ENCODE measurements at regions not wholly inside any gene's neighbourhood (a gene's known extent, or its start where the extent isn't known, plus 50 kb on each side); places are given as distances from the start of the nearest gene placed in this dataset.

- Histone ChIP-seq H3K4me1 (ENCODE audit: control insufficient read depth in 1 of 2, insufficient read depth in 2 of 2, low read length in 2 of 2) (no peaks in the 10 kb centered on the region), H2AFZ (ENCODE audit: insufficient read depth, low read depth, low read length, poor library complexity, severe bottlenecking) (no peak overlapping the region), H3K36me3 (replicated peaks in 1 of 2; ENCODE audit: control insufficient read depth in 1 of 2, insufficient read depth in 2 of 2, low read length in 2 of 2) (no peaks in the 10 kb centered on the region), H3K9ac (ENCODE audit: insufficient read depth, low read length, poor library complexity, severe bottlenecking) (no peak overlapping the region), H3K9me3 (replicated peaks in 1 of 2; ENCODE audit: control insufficient read depth in 1 of 2, insufficient read depth in 1 of 2, low read length in 2 of 2) (no peaks in the 10 kb centered on the region), H4K20me1 (ENCODE audit: insufficient read depth, low read length) (no peaks in the 10 kb centered on the region), H3K79me2 (ENCODE audit: insufficient read depth, low read length) (no peaks in the 10 kb centered on the region), H3K27me3 (ENCODE audit: control insufficient read depth in 2 of 2, insufficient read depth in 2 of 2, low read length in 2 of 2) (no peaks in the 10 kb centered on the region), H3K4me3 (replicated peaks in 1 of 3; ENCODE audit: low read depth in 2 of 3, low read length in 3 of 3) (no peak overlapping the region), H3K27ac (ENCODE audit: low read depth in 1 of 2, low read length in 2 of 2) (no peak overlapping the region), H3K4me2 (replicated peaks; ENCODE audit: extremely low read depth, low read length, poor library complexity, severe bottlenecking) (no peak overlapping the region)
- Mint-ChIP-seq H3K27me3 (ENCODE audit: low read depth in 3 of 3) (peaks cover 2 to 6% (median 5%) of the 10 kb centered on the region in 3 donors), H3K4me3 (no peak overlapping the region), H3K4me1 (no peaks in the 10 kb centered on the region), H3K36me3 (no peaks in the 10 kb centered on the region), H3K9me3 (peaks cover 0 to 2% (median 0%) of the 10 kb centered on the region in 7 donors), H3K27ac (no peak overlapping the region)
- no peak for DNase-seq
- intact Hi-C loops (cut with micrococcal nuclease), result no loop called here
- no peak for TF ChIP-seq CTCF (IDR thresholded peaks at IDR 0.05)
- WGBS (ENCODE audit: insufficient coverage), result no CpG with 5 or more reads among the region's 1 CpG
These were observed 207.1 kb upstream of the CLINT1 start for GRCh38 chr5:158066076-158066475.

GRCh38 chr5:158064334-158065123 lies 205.6 kb upstream of the CLINT1 start:
- Mint-ChIP-seq H3K36me3 (no peaks in the 10 kb centered on the region), H3K27me3 (ENCODE audit: low read depth in 3 of 3) (peaks cover 0 to 5% (median 2%) of the 10 kb centered on the region in 3 donors), H3K4me3 (no peak overlapping the region), H3K4me1 (no peaks in the 10 kb centered on the region), H3K27ac (no peak overlapping the region), H3K9me3 (peaks cover 0 to 2% (median 0%) of the 10 kb centered on the region in 7 donors)
- Histone ChIP-seq H3K27me3 (ENCODE audit: control insufficient read depth in 2 of 2, insufficient read depth in 2 of 2, low read length in 2 of 2) (no peaks in the 10 kb centered on the region), H3K9ac (ENCODE audit: insufficient read depth, low read length, poor library complexity, severe bottlenecking) (no peak overlapping the region), H3K9me3 (replicated peaks in 1 of 2; ENCODE audit: control insufficient read depth in 1 of 2, insufficient read depth in 1 of 2, low read length in 2 of 2) (no peaks in the 10 kb centered on the region), H4K20me1 (ENCODE audit: insufficient read depth, low read length) (no peaks in the 10 kb centered on the region), H3K4me2 (replicated peaks; ENCODE audit: extremely low read depth, low read length, poor library complexity, severe bottlenecking) (no peak overlapping the region), H3K27ac (ENCODE audit: low read depth in 1 of 2, low read length in 2 of 2) (no peak overlapping the region), H3K4me1 (ENCODE audit: control insufficient read depth in 1 of 2, insufficient read depth in 2 of 2, low read length in 2 of 2) (no peaks in the 10 kb centered on the region), H3K4me3 (replicated peaks in 1 of 3; ENCODE audit: low read depth in 2 of 3, low read length in 3 of 3) (no peak overlapping the region), H3K79me2 (ENCODE audit: insufficient read depth, low read length) (no peaks in the 10 kb centered on the region), H2AFZ (ENCODE audit: insufficient read depth, low read depth, low read length, poor library complexity, severe bottlenecking) (no peak overlapping the region), H3K36me3 (replicated peaks in 1 of 2; ENCODE audit: control insufficient read depth in 1 of 2, insufficient read depth in 2 of 2, low read length in 2 of 2) (no peaks in the 10 kb centered on the region)
- intact Hi-C loops (cut with micrococcal nuclease), result no loop called here
- no peak for DNase-seq
- 70% methylated on average over 4 of the region's 5 CpGs for WGBS (ENCODE audit: insufficient coverage)
- TF ChIP-seq CTCF (IDR thresholded peaks at IDR 0.05), result no peak
